NB4 (cell line): ENCODE measurements at regions not wholly inside any gene's neighbourhood (a gene's known extent, or its start where the extent isn't known, plus 50 kb on each side); places are given as distances from the start of the nearest gene placed in this dataset.
A peak's percentile ranks its signal among the peaks of the same experiment; 100 is the strongest.
"Not testable (repeated sequence)": the region's sequence is repeated elsewhere in the genome, so short reads cannot be mapped to it uniquely, and the experiment has no call there.

Experiments used
- DNase-seq: peaks from one replicate; pipeline ENCODE4 v3.0.0; 2010; ENCODE audit warnings: low read depth
- H3K4me3 ChIP-seq: one replicate; pipeline ENCODE4 v1.5.1; 2011; ENCODE audit warnings: mild to moderate bottlenecking, low read depth, low read length, moderate library complexity
- CTCF ChIP-seq: IDR thresholded peaks from one replicate; pipeline ENCODE4 v1.5.1; 2012; ENCODE audit warnings: low read depth, low read length
- MAX ChIP-seq: IDR thresholded peaks from 2 replicates; pipeline ENCODE4 v1.6.1; 2011; ENCODE audit warnings: low read depth, low read length
- MYC ChIP-seq: IDR thresholded peaks from 2 replicates; pipeline ENCODE4 v1.6.1; 2011; ENCODE audit warnings: low read depth, low read length
- POLR2A ChIP-seq: IDR thresholded peaks from 2 replicates; pipeline ENCODE4 v1.6.1; 2011; ENCODE audit warnings: mild to moderate bottlenecking; ENCODE audit not compliant: insufficient read length; ENCODE audit errors: extremely low read depth

GRCh38 chr12:107513184-107513583 is 172.4 kb upstream of the PWP1 start:
- H3K4me3 ChIP-seq = no peak overlapping the region
- TF ChIP-seq POLR2A (no peak), MAX (no peak), CTCF (no peak)
- no peak for DNase-seq

- TF ChIP-seq MYC (no peak), CTCF (no peak), POLR2A (no peak), MAX (no peak)
- no peak overlapping the region for H3K4me3 ChIP-seq
- DNase-seq = no peak
Measured at GRCh38 chr12:107513636-107514400, 171.8 kb upstream of the PWP1 start.

- peak; percentile 75 for DNase-seq
- H3K4me3 ChIP-seq = no peak overlapping the region
- TF ChIP-seq MAX (no peak), POLR2A (no peak), MYC (no peak), CTCF (no peak)
Measured at GRCh38 chr12:107514887-107515445, 170.6 kb upstream of the PWP1 start.

- peak; percentile 83 for DNase-seq
- H3K4me3 ChIP-seq = no peak overlapping the region
- TF ChIP-seq MAX = no peak
- TF ChIP-seq POLR2A = no peak
- no peak for TF ChIP-seq CTCF
- no peak for TF ChIP-seq MYC
Measured at GRCh38 chr12:107515446-107515958, 170.1 kb upstream of the PWP1 start.

GRCh38 chr12:107517816-107518215 is 167.8 kb upstream of the PWP1 start:
- not testable (repeated sequence) for H3K4me3 ChIP-seq, DNase-seq

- no peak overlapping the region for H3K4me3 ChIP-seq
- no peak for TF ChIP-seq MAX
- TF ChIP-seq MYC = no peak
- TF ChIP-seq CTCF = no peak
- no peak for TF ChIP-seq POLR2A
- no peak for DNase-seq
Measured at GRCh38 chr12:107518868-107519267, 166.7 kb upstream of the PWP1 start.
